ENCODE measurements at regions not wholly inside any gene's neighbourhood (a gene's known extent, or its start where the extent isn't known, plus 50 kb on each side); places are given as distances from the start of the nearest gene placed in this dataset.

DNA sequence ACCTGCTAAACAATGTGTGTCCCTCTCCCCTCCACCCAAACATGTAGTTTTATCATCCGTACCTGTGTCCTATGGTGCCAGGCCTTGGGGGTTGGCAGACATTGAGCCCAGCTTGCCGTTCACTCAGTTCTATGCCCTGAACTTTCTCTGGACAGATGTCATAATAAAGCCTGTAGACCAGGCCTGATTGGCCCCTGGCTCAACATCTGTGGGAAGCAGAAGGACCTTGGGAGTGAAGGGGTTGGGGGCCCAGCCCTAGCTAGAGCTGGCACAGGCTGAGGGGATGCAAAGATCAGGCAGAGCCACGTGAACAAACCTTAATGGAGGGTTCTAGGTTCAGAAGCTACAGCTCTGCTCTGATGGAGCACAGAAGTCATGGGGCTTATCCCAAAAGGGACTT, 600.6 kb downstream of the BUD13 start:
- no peak overlapping the region for H3K4me2 ChIP-seq
- H4K20me1 ChIP-seq (ENCODE audit: insufficient read depth): no peaks in the 10 kb centered on the region
- 32% methylated on average over 3 of the region's 3 CpGs for WGBS (ENCODE audit: low lambda C conversion rate)
- no peaks in the 10 kb centered on the region for H3K36me3 ChIP-seq (replicated peaks in 1 of 2; ENCODE audit: control insufficient read depth in 1 of 2, insufficient read depth in 2 of 2, low read length in 1 of 2)
- no peaks in the 10 kb centered on the region for H3K9me3 ChIP-seq
- H3K27me3 ChIP-seq (ENCODE audit: insufficient read depth): no peaks in the 10 kb centered on the region
- H2AFZ ChIP-seq (ENCODE audit: low read depth): no peak overlapping the region
- DNase-seq: no peak
- peaks cover 0 to 27% of the 10 kb centered on the region in 2 experiments; a peak in 1 of 4 replicates for H3K4me1 ChIP-seq (ENCODE audit: control insufficient read depth in 1 of 2, insufficient read depth in 2 of 2, low read depth in 1 of 2, low read length in 1 of 2)
- H3F3A ChIP-seq (replicated peaks; ENCODE audit: insufficient read depth): no peaks in the 10 kb centered on the region
- H3K79me2 ChIP-seq (ENCODE audit: insufficient read depth): no peaks in the 10 kb centered on the region
- ChIA-PET CTCF (interaction anchor here (1.3 to 1.5 kb wide), 3 partner anchors 33 to 469 kb away, joined by 4 to 5 read pairs (median 4); no protein-coding TSS in a partner anchor), POLR2A (no interaction called here)
- H3K9me2 ChIP-seq: no peaks in the 10 kb centered on the region
- H3K27ac ChIP-seq (ENCODE audit: low read depth in 2 of 2, low read length in 1 of 2): no peak overlapping the region
- TF ChIP-seq SMC3 (IDR thresholded peaks at IDR 0.05; ENCODE audit: low read depth, low read length) (no peak), RCOR1 (IDR thresholded peaks at IDR 0.05; ENCODE audit: low read length) (no peak), EP300 (IDR thresholded peaks at IDR 0.05; ENCODE audit: borderline replicate concordance in 1 of 2, low read depth in 1 of 2, low read length in 1 of 2) (no peak), RAD21 (IDR thresholded peaks at IDR 0.05; ENCODE audit: low read length) (no peak), TAF1 (IDR thresholded peaks at IDR 0.05; ENCODE audit: borderline replicate concordance, low read depth, low read length) (no peak), GATA2 (CRISPR knock-in tag; IDR thresholded peaks at IDR 0.05) (no peak), ELF1 (IDR thresholded peaks at IDR 0.05) (no peak), FOXM1 (IDR thresholded peaks at IDR 0.05; ENCODE audit: low read depth) (no peak)
- TF ChIP-seq, protein P1, sequence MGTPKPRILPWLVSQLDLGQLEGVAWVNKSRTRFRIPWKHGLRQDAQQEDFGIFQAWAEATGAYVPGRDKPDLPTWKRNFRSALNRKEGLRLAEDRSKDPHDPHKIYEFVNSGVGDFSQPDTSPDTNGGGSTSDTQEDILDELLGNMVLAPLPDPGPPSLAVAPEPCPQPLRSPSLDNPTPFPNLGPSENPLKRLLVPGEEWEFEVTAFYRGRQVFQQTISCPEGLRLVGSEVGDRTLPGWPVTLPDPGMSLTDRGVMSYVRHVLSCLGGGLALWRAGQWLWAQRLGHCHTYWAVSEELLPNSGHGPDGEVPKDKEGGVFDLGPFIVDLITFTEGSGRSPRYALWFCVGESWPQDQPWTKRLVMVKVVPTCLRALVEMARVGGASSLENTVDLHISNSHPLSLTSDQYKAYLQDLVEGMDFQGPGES (IDR thresholded peaks at IDR 0.05; ENCODE audit: low read depth, low read length): no peak
- TF ChIP-seq, protein P2, sequence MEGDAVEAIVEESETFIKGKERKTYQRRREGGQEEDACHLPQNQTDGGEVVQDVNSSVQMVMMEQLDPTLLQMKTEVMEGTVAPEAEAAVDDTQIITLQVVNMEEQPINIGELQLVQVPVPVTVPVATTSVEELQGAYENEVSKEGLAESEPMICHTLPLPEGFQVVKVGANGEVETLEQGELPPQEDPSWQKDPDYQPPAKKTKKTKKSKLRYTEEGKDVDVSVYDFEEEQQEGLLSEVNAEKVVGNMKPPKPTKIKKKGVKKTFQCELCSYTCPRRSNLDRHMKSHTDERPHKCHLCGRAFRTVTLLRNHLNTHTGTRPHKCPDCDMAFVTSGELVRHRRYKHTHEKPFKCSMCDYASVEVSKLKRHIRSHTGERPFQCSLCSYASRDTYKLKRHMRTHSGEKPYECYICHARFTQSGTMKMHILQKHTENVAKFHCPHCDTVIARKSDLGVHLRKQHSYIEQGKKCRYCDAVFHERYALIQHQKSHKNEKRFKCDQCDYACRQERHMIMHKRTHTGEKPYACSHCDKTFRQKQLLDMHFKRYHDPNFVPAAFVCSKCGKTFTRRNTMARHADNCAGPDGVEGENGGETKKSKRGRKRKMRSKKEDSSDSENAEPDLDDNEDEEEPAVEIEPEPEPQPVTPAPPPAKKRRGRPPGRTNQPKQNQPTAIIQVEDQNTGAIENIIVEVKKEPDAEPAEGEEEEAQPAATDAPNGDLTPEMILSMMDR (IDR thresholded peaks at IDR 0.05): no peak
- TF ChIP-seq, protein P3, sequence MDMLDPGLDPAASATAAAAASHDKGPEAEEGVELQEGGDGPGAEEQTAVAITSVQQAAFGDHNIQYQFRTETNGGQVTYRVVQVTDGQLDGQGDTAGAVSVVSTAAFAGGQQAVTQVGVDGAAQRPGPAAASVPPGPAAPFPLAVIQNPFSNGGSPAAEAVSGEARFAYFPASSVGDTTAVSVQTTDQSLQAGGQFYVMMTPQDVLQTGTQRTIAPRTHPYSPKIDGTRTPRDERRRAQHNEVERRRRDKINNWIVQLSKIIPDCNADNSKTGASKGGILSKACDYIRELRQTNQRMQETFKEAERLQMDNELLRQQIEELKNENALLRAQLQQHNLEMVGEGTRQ (IDR thresholded peaks at IDR 0.05; ENCODE audit: borderline replicate concordance, low read depth, low read length): no peak
- H3K4me3 ChIP-seq (ENCODE audit: low read depth in 2 of 2, low read length in 1 of 2): no peak overlapping the region
- H3K9ac ChIP-seq: no peak overlapping the region

DNA sequence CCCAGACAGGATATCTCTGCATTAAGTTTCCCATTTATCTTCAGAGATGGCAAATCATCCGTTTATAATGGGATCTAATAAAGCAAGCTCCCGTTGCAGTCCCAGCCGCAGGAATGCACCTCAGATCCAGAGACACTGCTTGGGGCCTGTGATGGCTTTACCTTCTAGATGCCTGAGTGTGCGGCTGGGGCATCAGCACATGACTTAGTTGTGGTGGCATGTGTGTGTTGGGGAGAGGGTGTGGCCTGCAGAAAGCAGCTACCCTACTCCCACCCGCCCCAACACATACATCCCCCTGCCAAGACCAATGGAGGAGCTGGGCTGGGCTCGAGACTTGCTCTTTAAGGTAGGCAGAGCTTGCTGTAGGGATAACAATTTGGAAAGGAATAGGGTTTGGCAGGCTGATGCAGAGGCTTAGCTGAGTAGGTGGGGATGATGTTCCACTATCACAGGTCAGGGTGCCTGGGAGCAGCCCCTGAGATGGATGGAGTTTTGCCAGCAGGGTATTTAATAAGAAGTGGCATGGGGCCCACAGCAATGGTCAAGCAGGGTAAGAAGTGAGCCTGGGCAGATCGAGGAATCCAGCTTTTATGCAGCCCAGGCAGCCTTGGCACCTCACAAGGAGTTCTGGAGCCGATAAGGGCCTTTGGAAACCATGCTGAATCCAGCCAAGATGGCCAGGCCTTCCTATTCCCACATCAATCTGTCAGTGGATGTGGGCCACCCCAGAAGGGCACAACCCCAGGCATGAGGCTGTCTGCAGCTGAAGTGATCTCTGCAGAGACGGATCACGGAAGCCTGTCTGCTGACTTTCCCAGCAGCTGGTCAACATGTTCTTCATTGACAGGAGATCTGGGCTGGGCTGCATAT, 601.3 kb downstream of the BUD13 start:
- no peaks in the 10 kb centered on the region for H3K27me3 ChIP-seq (ENCODE audit: insufficient read depth)
- ChIA-PET CTCF (interaction anchor here (0.9 to 3.4 kb wide), 11 partner anchors 9 to 470 kb away, joined by 3 to 14 read pairs (median 4); no protein-coding TSS in a partner anchor), POLR2A (no interaction called here)
- H3K36me3 ChIP-seq (replicated peaks in 1 of 2; ENCODE audit: control insufficient read depth in 1 of 2, insufficient read depth in 2 of 2, low read length in 1 of 2): no peaks in the 10 kb centered on the region
- H3K4me1 ChIP-seq (ENCODE audit: control insufficient read depth in 1 of 2, insufficient read depth in 2 of 2, low read depth in 1 of 2, low read length in 1 of 2): peaks cover 0 to 24% of the 10 kb centered on the region in 2 experiments; a peak in 1 of 4 replicates
- no peak for DNase-seq
- no peak overlapping the region for H3K27ac ChIP-seq (ENCODE audit: low read depth in 2 of 2, low read length in 1 of 2)
- H3K9ac ChIP-seq: no peak overlapping the region
- H4K20me1 ChIP-seq (ENCODE audit: insufficient read depth): no peaks in the 10 kb centered on the region
- H3K4me3 ChIP-seq (ENCODE audit: low read depth in 2 of 2, low read length in 1 of 2): no peak overlapping the region
- no peaks in the 10 kb centered on the region for H3K79me2 ChIP-seq (ENCODE audit: insufficient read depth)
- H2AFZ ChIP-seq (ENCODE audit: low read depth): no peak overlapping the region
- H3K9me2 ChIP-seq: no peaks in the 10 kb centered on the region
- WGBS (ENCODE audit: low lambda C conversion rate): 40% methylated on average over 8 of the region's 10 CpGs
- no peak for TF ChIP-seq SIN3A (IDR thresholded peaks at IDR 0.05; ENCODE audit: borderline replicate concordance, low read depth, low read length)
- no peak for TF ChIP-seq POLR2AphosphoS5 (IDR thresholded peaks at IDR 0.05; ENCODE audit: low read depth, low read length)
- H3F3A ChIP-seq (replicated peaks; ENCODE audit: insufficient read depth): no peaks in the 10 kb centered on the region
- H3K4me2 ChIP-seq: no peak overlapping the region
- no peaks in the 10 kb centered on the region for H3K9me3 ChIP-seq

Data from SK-N-SH (cell line).